ENCODE measurements at regions not wholly inside any gene's neighbourhood (a gene's known extent, or its start where the extent isn't known, plus 50 kb on each side); places are given as distances from the start of the nearest gene placed in this dataset.

DNA sequence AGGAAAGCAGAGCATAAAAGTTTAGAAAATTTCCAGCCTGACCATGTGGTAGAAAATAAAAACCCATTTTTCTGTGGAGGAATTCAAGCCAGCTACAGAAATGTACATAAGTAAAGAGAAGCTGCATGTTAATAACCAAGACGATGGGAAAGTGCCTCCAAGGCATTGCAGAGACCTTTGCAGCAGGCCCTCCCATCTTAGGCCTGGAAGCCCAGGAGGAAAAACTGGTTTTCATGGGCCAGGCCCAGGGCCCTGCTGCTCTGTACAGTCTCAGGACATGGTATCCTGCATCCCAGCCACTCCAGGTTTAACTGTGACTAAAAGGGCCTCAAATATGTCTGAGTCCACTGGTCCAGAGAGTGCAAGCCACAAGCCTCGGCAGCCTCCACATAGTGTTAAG is 754.8 kb upstream of the RIOK2 start:
- Histone ChIP-seq H3K9me3 (ENCODE audit: control insufficient read depth in 3 of 3, low read length in 3 of 3) (peaks cover 0 to 2% (median 0%) of the 10 kb centered on the region in 3 donors), H3K4me3 (ENCODE audit: low read length in 3 of 3) (no peak overlapping the region), H3K4me1 (ENCODE audit: control insufficient read depth in 3 of 3, insufficient read depth in 3 of 3, low read length in 3 of 3) (no peaks in the 10 kb centered on the region), H3K9ac (ENCODE audit: low read depth in 1 of 3, low read length in 3 of 3) (no peak overlapping the region), H3K36me3 (ENCODE audit: control insufficient read depth in 3 of 3, insufficient read depth in 3 of 3, low read length in 3 of 3) (no peaks in the 10 kb centered on the region), H3K27me3 (ENCODE audit: control insufficient read depth in 3 of 3, insufficient read depth in 3 of 3, low read length in 3 of 3) (no peaks in the 10 kb centered on the region), H3K27ac (ENCODE audit: low read depth, low read length) (no peak overlapping the region)

DNA sequence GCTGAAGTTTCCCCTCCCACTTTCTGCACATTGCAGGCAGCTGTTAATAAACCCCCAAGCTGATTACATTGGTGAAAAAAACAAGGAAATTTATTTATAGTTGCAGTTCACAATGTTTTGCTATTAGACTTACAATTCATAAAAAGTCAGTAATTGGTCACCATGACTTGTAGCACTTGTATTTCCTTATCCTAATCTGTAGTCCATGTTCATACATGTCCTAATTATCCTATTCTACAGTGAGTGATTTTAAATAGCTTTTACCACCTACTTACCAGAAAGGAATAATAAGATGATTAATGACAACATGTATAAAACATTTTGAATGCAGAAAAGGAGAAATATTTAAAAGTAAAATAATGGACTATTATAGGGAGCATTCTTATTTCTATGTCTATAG is 760.0 kb upstream of the RIOK2 start:
- no peaks in the 10 kb centered on the region for H3K9me3 ChIP-seq (ENCODE audit: control insufficient read depth in 3 of 3, low read length in 3 of 3)

DNA sequence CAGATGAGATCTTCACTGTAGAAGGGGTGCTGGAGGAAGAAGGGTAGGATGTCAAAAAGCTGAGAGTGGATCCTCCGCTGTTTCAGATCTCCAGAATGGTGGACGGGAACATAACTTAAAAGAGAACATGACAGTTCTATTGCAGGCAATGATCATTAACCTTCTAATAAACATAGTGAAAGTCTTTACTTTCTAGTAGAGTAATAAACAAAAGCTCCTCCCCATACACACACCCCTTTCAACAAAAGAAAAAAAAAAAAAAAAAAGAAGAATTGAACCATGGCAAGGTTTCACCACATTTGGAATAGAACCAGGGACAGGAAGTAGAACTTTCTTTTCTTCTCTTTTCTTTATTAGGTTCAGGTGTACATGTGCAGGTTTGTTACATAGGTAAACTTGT is 768.1 kb upstream of the RIOK2 start:
- H3K4me3 ChIP-seq (ENCODE audit: low read length in 3 of 3) = no peak overlapping the region
- H3K36me3 ChIP-seq (ENCODE audit: control insufficient read depth in 3 of 3, insufficient read depth in 3 of 3, low read length in 3 of 3) = no peaks in the 10 kb centered on the region
- H3K27ac ChIP-seq (ENCODE audit: low read depth, low read length) = no peak overlapping the region
- H3K4me1 ChIP-seq (ENCODE audit: control insufficient read depth in 3 of 3, insufficient read depth in 3 of 3, low read length in 3 of 3) = no peaks in the 10 kb centered on the region
- H3K27me3 ChIP-seq (ENCODE audit: control insufficient read depth in 3 of 3, insufficient read depth in 3 of 3, low read length in 3 of 3) = no peaks in the 10 kb centered on the region
- H3K9ac ChIP-seq (ENCODE audit: low read depth in 1 of 3, low read length in 3 of 3) = no peak overlapping the region
- H3K9me3 ChIP-seq (ENCODE audit: control insufficient read depth in 3 of 3, low read length in 3 of 3) = peaks cover 0 to 3% (median 2%) of the 10 kb centered on the region in 3 donors

More for the DNA sequence above, 760.0 kb upstream of the RIOK2 start:
- Histone ChIP-seq H3K36me3 (ENCODE audit: control insufficient read depth in 3 of 3, insufficient read depth in 3 of 3, low read length in 3 of 3) (no peaks in the 10 kb centered on the region), H3K27ac (ENCODE audit: low read depth, low read length) (no peak overlapping the region), H3K4me3 (ENCODE audit: low read length in 3 of 3) (no peak overlapping the region), H3K27me3 (ENCODE audit: control insufficient read depth in 3 of 3, insufficient read depth in 3 of 3, low read length in 3 of 3) (no peaks in the 10 kb centered on the region), H3K4me1 (ENCODE audit: control insufficient read depth in 3 of 3, insufficient read depth in 3 of 3, low read length in 3 of 3) (no peaks in the 10 kb centered on the region), H3K9ac (ENCODE audit: low read depth in 1 of 3, low read length in 3 of 3) (no peak overlapping the region)

DNA sequence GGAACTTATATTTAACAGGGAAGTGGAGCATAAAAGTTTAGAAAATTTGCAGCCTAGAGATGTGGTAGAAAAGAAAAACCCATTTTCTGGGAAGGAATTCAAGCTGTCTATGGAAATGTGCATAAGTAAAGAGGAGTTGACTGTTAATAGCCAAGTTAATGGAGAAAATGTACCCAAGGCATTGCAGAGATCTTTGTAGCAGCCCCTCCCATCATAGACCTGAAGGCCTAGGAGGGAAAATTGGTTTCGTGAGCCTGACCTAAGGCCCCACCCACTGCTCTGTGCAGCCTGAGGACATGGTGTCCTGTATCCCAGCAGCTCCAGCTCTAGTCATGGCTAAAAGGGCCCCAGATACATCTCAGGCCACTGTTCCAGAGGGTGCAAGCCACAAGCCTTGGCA is 772.4 kb upstream of the RIOK2 start:
- H3K27ac ChIP-seq (ENCODE audit: low read depth, low read length) = no peak overlapping the region
- no peak overlapping the region for H3K9ac ChIP-seq (ENCODE audit: low read depth in 1 of 3, low read length in 3 of 3)
- no peaks in the 10 kb centered on the region for H3K36me3 ChIP-seq (ENCODE audit: control insufficient read depth in 3 of 3, insufficient read depth in 3 of 3, low read length in 3 of 3)
- peaks cover 0 to 3% (median 2%) of the 10 kb centered on the region in 3 donors for H3K9me3 ChIP-seq (ENCODE audit: control insufficient read depth in 3 of 3, low read length in 3 of 3)
- H3K27me3 ChIP-seq (ENCODE audit: control insufficient read depth in 3 of 3, insufficient read depth in 3 of 3, low read length in 3 of 3) = no peaks in the 10 kb centered on the region
- no peak overlapping the region for H3K4me3 ChIP-seq (ENCODE audit: low read length in 3 of 3)
- no peaks in the 10 kb centered on the region for H3K4me1 ChIP-seq (ENCODE audit: control insufficient read depth in 3 of 3, insufficient read depth in 3 of 3, low read length in 3 of 3)

DNA sequence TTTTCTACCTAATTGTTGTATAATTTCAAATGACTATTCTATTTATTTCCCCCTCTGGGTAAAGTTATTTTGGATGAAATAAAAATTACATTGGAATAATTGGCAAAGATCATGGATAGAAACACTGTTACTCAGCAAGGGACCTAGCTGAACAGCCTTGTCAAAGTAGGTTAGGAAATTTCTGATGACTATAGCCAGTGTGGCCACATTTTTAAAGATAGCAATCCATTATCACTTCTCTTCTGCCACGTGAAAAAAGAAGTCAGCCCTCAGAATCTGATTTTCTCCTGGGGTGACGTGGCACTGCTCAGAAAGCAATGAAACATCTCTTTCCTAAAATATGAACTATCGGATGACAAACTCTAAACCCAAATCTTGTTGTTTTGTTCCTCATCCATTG is 784.2 kb upstream of the RIOK2 start:
- Histone ChIP-seq H3K9me3 (ENCODE audit: control insufficient read depth in 3 of 3, low read length in 3 of 3) (no peaks in the 10 kb centered on the region), H3K27ac (ENCODE audit: low read depth, low read length) (no peak overlapping the region)

DNA sequence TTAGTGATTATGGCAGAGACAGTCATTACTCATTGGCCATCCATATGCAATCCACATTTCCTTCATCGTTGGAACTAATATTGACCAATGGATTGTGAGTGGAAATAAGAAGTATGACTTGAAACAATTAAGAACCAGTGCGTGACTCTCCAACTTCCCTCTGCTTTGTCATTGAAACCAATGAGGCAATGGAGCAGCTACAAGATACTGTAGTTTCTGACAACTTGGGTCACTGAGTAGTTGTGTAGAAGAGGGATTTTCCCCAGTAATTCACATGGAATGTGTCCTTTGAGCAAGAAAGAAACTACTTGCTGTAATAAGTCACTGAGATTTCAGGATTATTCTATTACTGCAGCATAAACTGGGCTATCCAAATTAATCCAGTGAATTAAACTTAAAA is 785.3 kb upstream of the RIOK2 start:
- Histone ChIP-seq H3K36me3 (ENCODE audit: control insufficient read depth in 3 of 3, insufficient read depth in 3 of 3, low read length in 3 of 3) (no peaks in the 10 kb centered on the region), H3K4me3 (ENCODE audit: low read length in 3 of 3) (no peak overlapping the region), H3K9me3 (ENCODE audit: control insufficient read depth in 3 of 3, low read length in 3 of 3) (no peaks in the 10 kb centered on the region), H3K9ac (ENCODE audit: low read depth in 1 of 3, low read length in 3 of 3) (no peak overlapping the region), H3K27ac (ENCODE audit: low read depth, low read length) (no peak overlapping the region), H3K4me1 (ENCODE audit: control insufficient read depth in 3 of 3, insufficient read depth in 3 of 3, low read length in 3 of 3) (no peaks in the 10 kb centered on the region), H3K27me3 (ENCODE audit: control insufficient read depth in 3 of 3, insufficient read depth in 3 of 3, low read length in 3 of 3) (no peaks in the 10 kb centered on the region)

More for the DNA sequence above, 784.2 kb upstream of the RIOK2 start:
- H3K27me3 ChIP-seq (ENCODE audit: control insufficient read depth in 3 of 3, insufficient read depth in 3 of 3, low read length in 3 of 3) = no peaks in the 10 kb centered on the region
- H3K36me3 ChIP-seq (ENCODE audit: control insufficient read depth in 3 of 3, insufficient read depth in 3 of 3, low read length in 3 of 3) = no peaks in the 10 kb centered on the region
- no peak overlapping the region for H3K4me3 ChIP-seq (ENCODE audit: low read length in 3 of 3)
- H3K4me1 ChIP-seq (ENCODE audit: control insufficient read depth in 3 of 3, insufficient read depth in 3 of 3, low read length in 3 of 3) = no peaks in the 10 kb centered on the region
- H3K9ac ChIP-seq (ENCODE audit: low read depth in 1 of 3, low read length in 3 of 3) = no peak overlapping the region

DNA sequence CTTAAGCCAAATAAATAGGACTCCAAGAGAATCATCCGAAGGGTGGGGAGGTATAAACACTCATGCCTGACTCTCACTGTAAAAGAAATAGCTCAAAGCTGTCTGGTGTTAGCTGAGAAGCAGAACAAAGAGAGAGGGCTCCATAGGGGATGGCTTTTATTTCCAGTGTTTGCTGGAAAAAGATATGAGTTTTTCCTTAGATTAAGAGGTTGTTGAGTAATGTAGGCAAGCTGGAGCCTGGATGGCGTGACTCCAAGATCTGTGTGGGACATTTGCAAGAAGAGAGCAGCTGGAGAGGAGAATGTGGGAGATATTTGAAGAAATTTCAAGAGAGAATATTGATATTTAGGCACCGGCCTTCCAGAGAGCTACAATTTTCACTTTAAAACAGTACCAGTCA is 793.7 kb upstream of the RGMB start:
- H3K27ac ChIP-seq (ENCODE audit: low read depth, low read length) = no peak overlapping the region
- no peaks in the 10 kb centered on the region for H3K27me3 ChIP-seq (ENCODE audit: control insufficient read depth in 3 of 3, insufficient read depth in 3 of 3, low read length in 3 of 3)
- no peak overlapping the region for H3K9ac ChIP-seq (ENCODE audit: low read depth in 1 of 3, low read length in 3 of 3)
- no peak overlapping the region for H3K4me3 ChIP-seq (ENCODE audit: low read length in 3 of 3)
- no peaks in the 10 kb centered on the region for H3K4me1 ChIP-seq (ENCODE audit: control insufficient read depth in 3 of 3, insufficient read depth in 3 of 3, low read length in 3 of 3)
- H3K9me3 ChIP-seq (ENCODE audit: control insufficient read depth in 3 of 3, low read length in 3 of 3) = no peaks in the 10 kb centered on the region
- H3K36me3 ChIP-seq (ENCODE audit: control insufficient read depth in 3 of 3, insufficient read depth in 3 of 3, low read length in 3 of 3) = no peaks in the 10 kb centered on the region

DNA sequence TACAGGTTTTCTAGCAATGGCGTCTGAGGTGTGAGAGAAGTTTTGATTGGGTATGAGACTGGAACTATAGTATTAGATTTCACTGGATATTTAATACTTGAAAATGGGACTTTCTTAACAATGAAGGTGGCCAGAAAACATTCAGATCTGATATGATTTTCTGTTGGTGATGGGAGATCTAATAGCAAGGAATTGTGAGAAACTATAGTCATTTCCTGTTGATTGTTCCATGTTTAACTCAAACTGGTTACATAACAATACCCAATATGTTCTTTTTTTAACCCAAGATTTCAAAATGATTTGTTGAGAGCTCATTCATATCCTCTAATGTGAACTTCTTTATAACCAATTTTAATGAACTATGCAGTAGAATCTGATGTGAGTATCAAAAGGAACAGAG is 793.2 kb upstream of the RGMB start:
- no peaks in the 10 kb centered on the region for H3K9me3 ChIP-seq (ENCODE audit: control insufficient read depth in 3 of 3, low read length in 3 of 3)
- H3K4me3 ChIP-seq (ENCODE audit: low read length in 3 of 3) = no peak overlapping the region
- H3K36me3 ChIP-seq (ENCODE audit: control insufficient read depth in 3 of 3, insufficient read depth in 3 of 3, low read length in 3 of 3) = no peaks in the 10 kb centered on the region
- no peak overlapping the region for H3K27ac ChIP-seq (ENCODE audit: low read depth, low read length)
- H3K9ac ChIP-seq (ENCODE audit: low read depth in 1 of 3, low read length in 3 of 3) = no peak overlapping the region
- no peaks in the 10 kb centered on the region for H3K27me3 ChIP-seq (ENCODE audit: control insufficient read depth in 3 of 3, insufficient read depth in 3 of 3, low read length in 3 of 3)
- no peaks in the 10 kb centered on the region for H3K4me1 ChIP-seq (ENCODE audit: control insufficient read depth in 3 of 3, insufficient read depth in 3 of 3, low read length in 3 of 3)

DNA sequence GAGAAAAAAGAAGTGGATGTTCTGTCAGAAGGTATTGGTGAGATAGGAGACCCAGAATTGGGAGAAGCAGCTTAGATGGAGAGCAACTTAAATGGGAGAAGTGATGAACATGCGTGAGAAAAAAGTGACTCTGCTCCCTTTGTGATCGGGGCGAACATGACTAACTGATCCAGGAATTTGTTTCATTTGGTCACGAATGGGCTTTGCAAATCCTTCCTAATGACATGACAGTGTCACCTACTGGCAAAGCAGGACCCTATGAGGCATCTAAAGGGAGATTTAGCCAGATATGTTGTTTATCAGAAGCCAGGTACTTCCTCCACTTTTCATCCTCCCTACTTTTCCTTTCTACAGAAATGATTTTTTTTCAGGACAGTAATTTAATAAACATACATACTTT is 787.4 kb upstream of the RGMB start:
- H3K9ac ChIP-seq (ENCODE audit: low read depth in 1 of 3, low read length in 3 of 3) = no peak overlapping the region
- H3K36me3 ChIP-seq (ENCODE audit: control insufficient read depth in 3 of 3, insufficient read depth in 3 of 3, low read length in 3 of 3) = no peaks in the 10 kb centered on the region

DNA sequence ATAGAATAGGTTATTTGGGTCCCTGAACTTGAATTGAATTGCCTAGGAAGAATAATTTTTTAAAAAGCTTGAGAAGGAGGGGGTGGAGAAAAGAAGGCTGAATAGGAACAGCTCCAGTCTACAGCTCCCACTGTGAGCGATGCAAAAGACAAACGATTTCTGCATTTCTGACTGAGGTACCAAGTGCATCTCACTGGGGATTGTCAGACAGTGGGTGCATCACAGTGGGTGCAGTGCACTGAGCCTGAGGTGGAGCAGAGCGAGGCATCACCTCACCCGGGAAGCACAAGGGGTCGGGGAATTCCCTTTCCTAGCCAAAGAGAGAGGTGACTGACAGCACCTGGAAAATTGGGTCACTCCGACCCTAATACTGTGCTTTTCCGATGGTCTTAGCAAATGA is 782.2 kb upstream of the RGMB start:
- no peak overlapping the region for H3K27ac ChIP-seq (ENCODE audit: low read depth, low read length)
- H3K27me3 ChIP-seq (ENCODE audit: control insufficient read depth in 3 of 3, insufficient read depth in 3 of 3, low read length in 3 of 3) = no peaks in the 10 kb centered on the region
- H3K4me3 ChIP-seq (ENCODE audit: low read length in 3 of 3) = no peak overlapping the region
- no peaks in the 10 kb centered on the region for H3K36me3 ChIP-seq (ENCODE audit: control insufficient read depth in 3 of 3, insufficient read depth in 3 of 3, low read length in 3 of 3)
- no peak overlapping the region for H3K9ac ChIP-seq (ENCODE audit: low read depth in 1 of 3, low read length in 3 of 3)
- no peaks in the 10 kb centered on the region for H3K9me3 ChIP-seq (ENCODE audit: control insufficient read depth in 3 of 3, low read length in 3 of 3)
- H3K4me1 ChIP-seq (ENCODE audit: control insufficient read depth in 3 of 3, insufficient read depth in 3 of 3, low read length in 3 of 3) = no peaks in the 10 kb centered on the region

More for the DNA sequence above, 787.4 kb upstream of the RGMB start:
- Histone ChIP-seq H3K9me3 (ENCODE audit: control insufficient read depth in 3 of 3, low read length in 3 of 3) (no peaks in the 10 kb centered on the region), H3K27ac (ENCODE audit: low read depth, low read length) (no peak overlapping the region), H3K27me3 (ENCODE audit: control insufficient read depth in 3 of 3, insufficient read depth in 3 of 3, low read length in 3 of 3) (no peaks in the 10 kb centered on the region), H3K4me1 (ENCODE audit: control insufficient read depth in 3 of 3, insufficient read depth in 3 of 3, low read length in 3 of 3) (no peaks in the 10 kb centered on the region), H3K4me3 (ENCODE audit: low read length in 3 of 3) (no peak overlapping the region)

DNA sequence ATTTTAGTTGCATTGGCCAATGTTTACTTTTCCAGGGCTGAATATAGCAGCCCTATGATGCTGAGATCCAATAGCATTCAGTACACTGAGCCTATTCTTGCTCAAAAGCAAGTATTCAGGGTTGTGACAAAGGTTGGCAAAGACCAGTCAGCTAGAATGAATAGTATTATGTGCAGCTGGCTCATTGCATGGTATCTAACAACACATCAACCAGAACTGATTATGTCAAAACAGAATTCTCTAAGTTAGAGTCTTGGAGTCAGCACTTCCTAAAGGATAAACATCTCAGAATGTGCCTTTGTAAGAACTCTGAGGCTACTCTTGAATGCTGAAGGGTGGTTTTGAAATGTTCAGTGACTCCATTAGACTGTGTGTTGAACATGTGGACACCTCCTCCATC is 774.5 kb upstream of the RGMB start:
- no peaks in the 10 kb centered on the region for H3K27me3 ChIP-seq (ENCODE audit: control insufficient read depth in 3 of 3, insufficient read depth in 3 of 3, low read length in 3 of 3)
- no peak overlapping the region for H3K4me3 ChIP-seq (ENCODE audit: low read length in 3 of 3)
- H3K27ac ChIP-seq (ENCODE audit: low read depth, low read length) = no peak overlapping the region
- H3K36me3 ChIP-seq (ENCODE audit: control insufficient read depth in 3 of 3, insufficient read depth in 3 of 3, low read length in 3 of 3) = no peaks in the 10 kb centered on the region
- no peak overlapping the region for H3K9ac ChIP-seq (ENCODE audit: low read depth in 1 of 3, low read length in 3 of 3)
- peaks cover 0 to 3% (median 0%) of the 10 kb centered on the region in 3 donors for H3K9me3 ChIP-seq (ENCODE audit: control insufficient read depth in 3 of 3, low read length in 3 of 3)
- H3K4me1 ChIP-seq (ENCODE audit: control insufficient read depth in 3 of 3, insufficient read depth in 3 of 3, low read length in 3 of 3) = no peaks in the 10 kb centered on the region

Measured in skeletal muscle tissue (tissue), 3 donors.